CD4-positive, CD25-positive, alpha-beta regulatory T cell (primary cell): ENCODE measurements at regions not wholly inside any gene's neighbourhood (a gene's known extent, or its start where the extent isn't known, plus 50 kb on each side); places are given as distances from the start of the nearest gene placed in this dataset.

Source experiments
- ATAC-seq, 2 donors: fragments of 150-1000 bp; cut with Tn5 transposase; one replicate each; pipeline ENCODE4 v1.10.0; 2021; ENCODE audit warnings: low read depth in 2 of 2, moderate number of reproducible peaks in 2 of 2, moderate library complexity in 1 of 2
- DNase-seq, 3 donors: peaks; one replicate each; pipeline versions ENCODE4 v3.0.0 to v3.0.0-alpha.2; 2012 to 2022; ENCODE audit warnings: mixed read lengths in 1 of 3
- H3K27ac ChIP-seq: one replicate; pipeline ENCODE4 v1.7.0; 2013; ENCODE audit warnings: mild to moderate bottlenecking, low read length; ENCODE audit not compliant: insufficient read depth, poor library complexity, severe bottlenecking
- H3K27me3 ChIP-seq: one replicate; pipeline ENCODE4 v1.7.0; 2013; ENCODE audit warnings: low read length; ENCODE audit not compliant: control insufficient read depth, insufficient read depth
- H3K36me3 ChIP-seq: one replicate; pipeline ENCODE4 v1.7.0; 2013; ENCODE audit warnings: mild to moderate bottlenecking, low read length, moderate library complexity; ENCODE audit not compliant: control insufficient read depth, insufficient read depth
- H3K4me1 ChIP-seq: 2 replicates; pipeline ENCODE4 v1.7.0; 2013; ENCODE audit warnings: mild to moderate bottlenecking, low read length; ENCODE audit not compliant: insufficient read depth, control insufficient read depth, poor library complexity, severe bottlenecking
- H3K4me3 ChIP-seq: one replicate; pipeline ENCODE4 v1.7.0; 2013; ENCODE audit warnings: low read depth, mild to moderate bottlenecking, low read length, moderate library complexity
- H3K9me3 ChIP-seq, 2 experiments: 1 replicate in 1 of 2; 2 replicates in 1 of 2; pipeline ENCODE4 v1.7.0; 2013; ENCODE audit warnings: low read length in 2 of 2, mild to moderate bottlenecking in 1 of 2, moderate library complexity in 1 of 2; ENCODE audit not compliant: control insufficient read depth in 2 of 2
- H3K27ac Mint-ChIP-seq, 3 donors: one replicate each; pipeline ENCODE4 v1.8.0; 2020 to 2022; ENCODE audit warnings: mild to moderate bottlenecking in 3 of 3, mixed read lengths in 3 of 3, moderate library complexity in 2 of 3
- H3K27me3 Mint-ChIP-seq: one replicate; pipeline ENCODE4 v1.8.0; 2022; ENCODE audit warnings: mild to moderate bottlenecking, mixed read lengths
- H3K36me3 Mint-ChIP-seq: one replicate; pipeline ENCODE4 v1.8.0; 2020; ENCODE audit warnings: mixed read lengths
- H3K4me1 Mint-ChIP-seq, 4 donors: one replicate each; pipeline ENCODE4 v1.8.0; 2020 to 2022; ENCODE audit warnings: mixed read lengths in 4 of 4, mild to moderate bottlenecking in 1 of 4
- H3K4me3 Mint-ChIP-seq, 4 donors: one replicate each; pipeline ENCODE4 v1.8.0; 2020 to 2022; ENCODE audit warnings: mild to moderate bottlenecking in 4 of 4, mixed read lengths in 4 of 4, moderate library complexity in 3 of 4
- H3K9me3 Mint-ChIP-seq, 7 donors: one replicate each; pipeline ENCODE4 v1.8.0; 2020 to 2022; ENCODE audit warnings: mixed read lengths in 7 of 7, mild to moderate bottlenecking in 3 of 7, moderate library complexity in 2 of 7

DNA sequence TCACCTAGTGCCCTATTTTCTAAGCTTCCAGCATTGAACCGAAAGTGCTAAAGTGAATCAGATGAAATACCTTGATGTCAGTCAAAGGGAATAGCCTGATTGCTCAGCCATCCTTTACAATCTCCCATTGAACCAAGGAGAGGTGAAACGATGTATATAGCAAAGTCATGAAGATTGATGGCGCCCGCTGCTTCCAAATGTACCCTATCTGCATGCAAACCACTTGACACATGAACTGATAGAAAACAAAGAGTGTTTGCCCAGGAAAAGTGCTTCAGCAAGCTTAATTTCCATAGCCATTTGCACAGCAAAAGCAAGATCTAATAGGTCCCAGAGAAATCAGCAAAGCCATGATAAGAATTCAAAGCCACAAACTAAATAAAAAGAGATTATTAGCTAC, 624.9 kb upstream of the PCDH9 start:
- Mint-ChIP-seq H3K4me3 (no peak overlapping the region), H3K27ac (no peak overlapping the region), H3K9me3 (peaks cover 0 to 13% (median 8%) of the 10 kb centered on the region in 7 donors), H3K4me1 (peaks cover 0 to 2% (median 0%) of the 10 kb centered on the region in 4 donors), H3K27me3 (no peaks in the 10 kb centered on the region), H3K36me3 (no peaks in the 10 kb centered on the region)
- Histone ChIP-seq H3K4me1 (no peaks in the 10 kb centered on the region), H3K27me3 (no peaks in the 10 kb centered on the region), H3K27ac (no peak overlapping the region), H3K9me3 (peaks cover 2 to 20% of the 10 kb centered on the region in 2 experiments), H3K4me3 (no peak overlapping the region), H3K36me3 (no peaks in the 10 kb centered on the region)
- no peak for DNase-seq
- no peak for ATAC-seq

DNA sequence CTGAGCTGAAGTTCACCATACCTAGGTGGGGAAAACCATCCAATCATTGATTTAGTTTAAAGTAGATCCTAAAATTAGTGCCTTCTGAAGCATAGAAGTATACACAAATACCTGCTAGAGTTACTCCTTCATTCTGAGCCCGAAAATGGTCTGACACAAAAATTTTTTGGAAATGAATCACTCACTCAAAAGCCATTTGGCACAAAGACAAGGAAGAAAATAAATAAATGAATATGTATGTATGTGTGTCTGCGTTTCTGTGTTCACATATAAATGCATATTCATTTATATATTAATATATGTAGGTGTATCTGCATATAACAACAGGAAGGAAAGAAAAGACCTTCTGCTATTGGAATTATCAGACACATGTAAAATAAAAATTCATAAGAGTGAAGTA, 614.4 kb upstream of the PCDH9 start:
- Histone ChIP-seq H3K27ac (no peak overlapping the region), H3K4me1 (no peaks in the 10 kb centered on the region), H3K4me3 (no peak overlapping the region), H3K36me3 (no peaks in the 10 kb centered on the region), H3K27me3 (no peaks in the 10 kb centered on the region), H3K9me3 (peaks cover 0 to 12% of the 10 kb centered on the region in 2 experiments)
- Mint-ChIP-seq H3K36me3 (no peaks in the 10 kb centered on the region), H3K27me3 (no peaks in the 10 kb centered on the region), H3K4me3 (no peak overlapping the region), H3K27ac (no peak overlapping the region), H3K9me3 (peaks cover 0 to 23% (median 5%) of the 10 kb centered on the region in 7 donors), H3K4me1 (no peaks in the 10 kb centered on the region)
- ATAC-seq (no peak), DNase-seq (no peak)

- no peak overlapping the region for H3K27ac Mint-ChIP-seq
- H3K4me3 Mint-ChIP-seq, result no peak overlapping the region
- no peak for DNase-seq
- no peak overlapping the region for H3K27ac ChIP-seq
- ATAC-seq, result no peak
- peaks cover 0 to 12% of the 10 kb centered on the region in 2 experiments for H3K9me3 ChIP-seq
- no peaks in the 10 kb centered on the region for H3K36me3 ChIP-seq
- no peaks in the 10 kb centered on the region for H3K4me1 ChIP-seq
- no peak overlapping the region for H3K4me3 ChIP-seq
- H3K36me3 Mint-ChIP-seq, result no peaks in the 10 kb centered on the region
- peaks cover 0 to 26% (median 14%) of the 10 kb centered on the region in 7 donors for H3K9me3 Mint-ChIP-seq
- no peaks in the 10 kb centered on the region for H3K27me3 Mint-ChIP-seq
- H3K27me3 ChIP-seq, result no peaks in the 10 kb centered on the region
- H3K4me1 Mint-ChIP-seq, result no peaks in the 10 kb centered on the region
Observed at GRCh38 chr13:67841071-67841470, 610.9 kb upstream of the PCDH9 start.

GRCh38 chr13:67833564-67833963, 603.4 kb upstream of the PCDH9 start:
- no peak for DNase-seq
- Mint-ChIP-seq H3K4me1 (no peaks in the 10 kb centered on the region), H3K27ac (no peak overlapping the region), H3K36me3 (no peaks in the 10 kb centered on the region), H3K27me3 (no peaks in the 10 kb centered on the region), H3K9me3 (peaks cover 2 to 23% (median 5%) of the 10 kb centered on the region in 7 donors), H3K4me3 (no peak overlapping the region)
- no peaks in the 10 kb centered on the region for H3K36me3 ChIP-seq
- no peak overlapping the region for H3K4me3 ChIP-seq
- no peaks in the 10 kb centered on the region for H3K4me1 ChIP-seq
- H3K9me3 ChIP-seq, result peaks cover 2 to 11% of the 10 kb centered on the region in 2 experiments
- ATAC-seq, result no peak
- no peaks in the 10 kb centered on the region for H3K27me3 ChIP-seq
- H3K27ac ChIP-seq, result no peak overlapping the region

DNA sequence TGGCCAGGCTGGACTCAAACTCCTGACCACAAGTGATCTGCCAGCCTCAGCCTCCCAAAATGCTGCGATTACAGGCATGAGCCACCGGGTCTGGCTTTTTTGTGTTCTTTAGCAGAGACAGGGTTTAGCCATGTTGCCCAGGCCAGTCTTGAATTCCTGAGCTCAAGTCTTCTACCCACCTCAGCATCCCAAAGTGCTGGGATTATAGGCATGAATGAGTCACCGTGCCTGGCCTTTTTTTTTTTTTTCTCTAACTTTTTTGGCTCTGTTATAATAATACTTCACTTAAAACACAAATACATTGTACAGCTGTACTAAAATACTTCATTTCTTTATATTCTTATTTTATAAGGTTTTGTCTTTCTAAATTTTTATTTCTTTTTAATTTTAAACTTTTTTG, 599.5 kb upstream of the PCDH9 start:
- peaks cover 0 to 24% (median 5%) of the 10 kb centered on the region in 7 donors for H3K9me3 Mint-ChIP-seq
- Histone ChIP-seq H3K9me3 (peaks cover 2 to 17% of the 10 kb centered on the region in 2 experiments), H3K4me3 (no peak overlapping the region), H3K4me1 (no peaks in the 10 kb centered on the region), H3K27me3 (no peaks in the 10 kb centered on the region), H3K36me3 (no peaks in the 10 kb centered on the region), H3K27ac (no peak overlapping the region)
- DNase-seq, result no peak
- no peaks in the 10 kb centered on the region for H3K27me3 Mint-ChIP-seq
- no peaks in the 10 kb centered on the region for H3K36me3 Mint-ChIP-seq
- H3K27ac Mint-ChIP-seq, result no peak overlapping the region
- H3K4me1 Mint-ChIP-seq, result no peaks in the 10 kb centered on the region
- ATAC-seq, result no peak
- no peak overlapping the region for H3K4me3 Mint-ChIP-seq

DNA sequence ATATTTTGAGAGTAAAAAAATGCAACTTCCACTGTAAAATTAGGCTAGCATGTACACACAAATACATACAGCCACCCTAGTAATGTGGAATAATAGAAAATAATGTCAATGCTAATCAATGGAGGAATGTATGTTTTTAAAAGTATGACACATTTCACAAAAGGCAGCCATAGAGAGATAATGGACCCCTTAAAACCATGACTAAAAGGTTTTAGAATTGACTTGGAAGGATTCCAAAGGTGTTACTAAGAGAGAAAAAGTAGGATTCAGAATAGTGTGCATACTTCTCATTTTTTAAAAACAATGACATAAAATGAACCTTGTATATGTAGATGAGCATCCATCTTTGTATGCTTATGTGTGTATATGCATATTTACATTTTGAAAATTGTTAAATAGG, 597.9 kb upstream of the PCDH9 start:
- Mint-ChIP-seq H3K9me3 (peaks cover 0 to 25% (median 9%) of the 10 kb centered on the region in 7 donors), H3K4me3 (no peak overlapping the region), H3K27me3 (no peaks in the 10 kb centered on the region), H3K27ac (no peak overlapping the region), H3K36me3 (no peaks in the 10 kb centered on the region), H3K4me1 (no peaks in the 10 kb centered on the region)
- no peaks in the 10 kb centered on the region for H3K4me1 ChIP-seq
- H3K4me3 ChIP-seq, result no peak overlapping the region
- no peaks in the 10 kb centered on the region for H3K36me3 ChIP-seq
- DNase-seq (no peak), ATAC-seq (no peak)
- no peak overlapping the region for H3K27ac ChIP-seq
- H3K27me3 ChIP-seq, result no peaks in the 10 kb centered on the region
- H3K9me3 ChIP-seq, result peaks cover 2 to 17% of the 10 kb centered on the region in 2 experiments

GRCh38 chr13:67821606-67822005, 591.5 kb upstream of the PCDH9 start:
- peaks cover 0 to 11% (median 6%) of the 10 kb centered on the region in 7 donors for H3K9me3 Mint-ChIP-seq
- peaks cover 1 to 6% of the 10 kb centered on the region in 2 experiments for H3K9me3 ChIP-seq
- H3K27me3 Mint-ChIP-seq, result no peaks in the 10 kb centered on the region
- no peaks in the 10 kb centered on the region for H3K4me1 ChIP-seq
- H3K36me3 ChIP-seq, result no peaks in the 10 kb centered on the region
- H3K27me3 ChIP-seq, result no peaks in the 10 kb centered on the region
- H3K36me3 Mint-ChIP-seq, result no peaks in the 10 kb centered on the region
- DNase-seq, result no peak
- H3K4me1 Mint-ChIP-seq, result no peaks in the 10 kb centered on the region
- no peak overlapping the region for H3K4me3 ChIP-seq
- H3K27ac Mint-ChIP-seq, result no peak overlapping the region
- H3K4me3 Mint-ChIP-seq, result no peak overlapping the region
- no peak for ATAC-seq
- H3K27ac ChIP-seq, result no peak overlapping the region

- Mint-ChIP-seq H3K27me3 (no peaks in the 10 kb centered on the region), H3K9me3 (peaks cover 1 to 29% (median 5%) of the 10 kb centered on the region in 7 donors), H3K36me3 (no peaks in the 10 kb centered on the region), H3K27ac (no peak overlapping the region), H3K4me3 (no peak overlapping the region), H3K4me1 (no peaks in the 10 kb centered on the region)
- no peaks in the 10 kb centered on the region for H3K27me3 ChIP-seq
- ATAC-seq (no peak), DNase-seq (no peak)
- no peak overlapping the region for H3K27ac ChIP-seq
- no peaks in the 10 kb centered on the region for H3K4me1 ChIP-seq
- no peak overlapping the region for H3K4me3 ChIP-seq
- no peaks in the 10 kb centered on the region for H3K36me3 ChIP-seq
- peaks cover 0 to 2% of the 10 kb centered on the region in 2 experiments for H3K9me3 ChIP-seq
Observed at GRCh38 chr13:67806796-67807195, 576.7 kb upstream of the PCDH9 start.
